ENCODE measurements at regions not wholly inside any gene's neighbourhood (a gene's known extent, or its start where the extent isn't known, plus 50 kb on each side); places are given as distances from the start of the nearest gene placed in this dataset.

DNA sequence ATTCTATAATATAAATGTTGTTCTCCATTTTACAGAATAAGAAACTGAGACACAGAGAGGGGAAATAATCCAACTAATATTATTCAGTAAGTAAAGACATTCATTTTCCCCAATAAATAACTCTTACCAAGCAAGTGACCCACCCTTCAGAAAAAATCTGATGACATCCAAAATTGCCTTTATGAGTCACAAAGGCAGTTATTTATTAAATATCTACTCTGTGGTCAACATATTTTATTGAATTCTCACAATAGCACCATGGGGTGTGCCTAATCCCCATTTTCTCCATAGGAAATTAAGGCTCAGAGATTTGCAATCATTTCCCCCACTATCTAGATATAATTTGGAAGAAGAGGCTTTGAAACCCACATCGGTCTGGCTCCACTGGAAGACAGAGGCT is 161.5 kb upstream of the ISX start:
- no peak for DNase-seq

DNA sequence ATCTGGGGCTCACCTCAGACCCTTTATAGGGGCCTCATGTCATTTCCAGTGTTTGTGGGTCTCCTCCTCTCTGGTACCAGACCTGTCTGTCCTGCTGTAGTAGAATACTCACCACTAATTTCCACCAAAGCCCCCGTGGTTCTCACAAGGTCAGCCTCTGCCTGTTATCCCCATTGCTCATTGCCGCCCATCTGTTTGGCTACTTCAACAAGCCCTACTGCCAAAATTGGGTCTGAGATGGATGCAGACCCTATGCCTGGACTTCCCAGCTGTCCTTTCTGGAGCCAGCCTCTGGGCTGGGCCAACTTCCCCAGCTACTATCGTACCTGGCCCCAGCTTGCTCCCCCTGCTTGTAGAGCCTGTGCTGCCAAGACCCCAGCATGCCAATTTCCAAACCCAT is 152.1 kb upstream of the ISX start:
- no peak for DNase-seq

DNA sequence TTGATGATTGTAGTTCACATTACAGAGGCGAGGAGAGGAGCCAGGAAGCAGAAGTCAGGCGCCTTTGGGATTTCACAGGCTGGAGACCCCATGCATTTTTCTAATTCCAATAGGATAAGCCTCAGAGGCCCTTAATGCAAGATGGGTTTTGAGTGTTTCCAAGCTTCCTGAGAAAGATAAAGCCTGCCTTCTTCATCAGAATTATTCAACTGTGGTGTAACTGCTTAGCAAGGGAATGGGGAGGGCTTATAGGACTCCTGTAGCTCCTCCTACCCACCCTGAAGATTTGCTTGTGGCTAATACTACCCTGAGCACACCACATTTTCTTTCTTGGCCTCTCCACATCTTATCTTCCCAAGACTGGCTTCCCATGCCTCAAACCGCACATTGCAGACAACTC is 151.1 kb upstream of the ISX start:
- no peak for DNase-seq

DNA sequence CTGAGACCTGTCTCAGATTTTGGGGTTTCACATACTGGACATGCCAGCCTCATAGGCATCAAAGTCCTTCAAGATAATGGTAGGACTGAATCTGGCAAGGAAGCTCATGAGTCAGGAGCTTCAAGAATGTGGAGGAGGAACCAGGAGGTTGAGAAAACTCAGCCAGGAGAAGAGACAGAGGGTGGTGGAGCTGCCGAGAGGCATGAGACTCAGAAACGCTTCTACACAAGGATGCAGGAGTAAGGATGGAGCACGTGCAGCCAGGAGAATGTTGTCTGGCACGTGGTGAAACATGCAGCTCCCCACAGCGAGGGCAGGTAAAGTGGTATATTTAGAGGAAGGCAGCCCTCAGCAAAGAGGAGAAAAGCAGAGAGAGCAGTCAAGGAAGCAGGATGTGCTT is 148.7 kb upstream of the ISX start:
- no peak for DNase-seq

DNA sequence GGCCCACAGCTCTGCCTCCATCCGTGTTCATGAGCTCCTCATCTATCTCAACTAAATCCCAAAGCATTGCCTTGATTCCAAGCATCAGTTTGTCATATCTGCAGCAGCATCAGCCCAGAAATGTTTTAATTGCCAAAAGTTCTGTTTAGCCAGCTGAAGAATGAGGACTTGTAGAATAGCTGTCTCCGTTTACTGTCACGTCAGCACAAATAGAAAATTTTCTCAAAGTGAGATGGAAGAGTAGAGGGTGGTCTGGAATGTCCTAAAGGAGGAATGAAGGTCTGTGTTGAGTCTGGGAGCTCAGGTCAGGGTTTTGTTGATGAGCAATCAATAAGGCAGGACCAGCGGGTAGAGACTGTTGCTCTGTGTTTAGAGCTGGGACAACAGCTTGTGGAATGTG is 134.9 kb upstream of the ISX start:
- no peak for DNase-seq

DNA sequence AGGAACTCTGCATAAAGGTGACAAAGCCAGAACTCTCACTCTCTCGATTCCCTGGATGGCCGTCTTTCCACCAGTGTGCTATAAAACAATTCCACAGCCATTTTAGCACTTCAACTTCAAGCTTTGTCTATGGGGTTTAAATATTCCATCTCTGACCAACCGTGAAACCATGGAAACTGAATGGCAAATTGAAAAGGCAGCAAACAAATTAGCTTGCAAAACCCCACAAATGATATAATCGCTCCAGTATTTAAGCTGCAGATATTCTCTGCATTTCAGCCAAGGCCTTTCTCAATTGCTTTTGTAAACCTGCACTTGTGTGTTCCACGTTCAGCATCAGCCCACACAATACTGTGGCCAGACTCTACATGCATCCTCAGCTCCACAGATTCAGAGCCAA is 131.7 kb upstream of the ISX start:
- DNase-seq = no peak

DNA sequence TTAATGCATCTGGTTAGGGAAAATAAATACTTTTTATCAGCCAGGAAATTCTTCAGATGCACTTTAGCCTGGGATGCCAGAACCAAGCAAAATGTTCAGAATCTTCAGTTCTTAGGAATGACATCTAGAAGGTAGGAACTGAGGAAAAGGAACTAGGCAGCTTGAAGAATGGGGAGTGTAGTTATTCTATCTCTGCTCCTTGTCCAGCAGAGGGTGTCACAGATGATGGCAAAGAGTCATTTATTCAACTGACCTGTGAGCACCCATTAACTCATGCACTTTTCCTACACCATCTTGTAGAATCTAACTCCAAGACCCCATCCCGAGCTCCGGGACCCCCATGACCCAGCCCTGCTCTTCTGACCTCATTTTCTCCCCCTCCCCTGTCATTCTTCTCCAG is 122.1 kb upstream of the ISX start:
- no peak for DNase-seq

DNA sequence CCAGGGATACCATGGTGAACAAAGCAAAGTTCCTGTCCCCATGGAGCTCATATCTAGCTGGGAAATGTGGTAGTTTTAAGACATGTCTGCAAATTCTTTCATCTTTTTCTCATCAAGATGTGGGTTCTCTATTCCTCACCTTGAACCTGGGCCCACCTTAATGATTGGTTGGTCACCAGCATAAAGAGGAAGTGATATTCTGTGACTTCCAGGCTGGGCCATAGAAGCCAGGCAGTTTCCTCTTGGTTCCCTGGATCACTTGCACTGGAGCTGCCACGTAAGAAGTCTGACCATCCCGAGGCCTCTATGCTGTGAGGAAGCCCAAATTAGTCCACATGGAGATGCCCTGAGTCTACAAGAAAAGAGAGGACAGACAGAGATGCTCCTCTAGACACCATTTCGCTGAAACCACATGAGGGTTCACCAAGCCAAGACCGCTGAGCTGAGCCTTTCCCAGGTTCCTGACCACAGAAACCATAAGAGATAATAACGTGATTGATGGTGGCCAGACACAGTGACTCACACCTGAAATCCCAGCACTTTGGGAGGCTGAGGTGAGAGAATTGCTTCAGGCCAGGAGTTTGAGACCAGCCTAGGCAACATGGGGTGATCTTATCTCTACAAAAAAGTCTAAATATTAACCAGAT is 119.5 kb upstream of the ISX start:
- no peak for DNase-seq

DNA sequence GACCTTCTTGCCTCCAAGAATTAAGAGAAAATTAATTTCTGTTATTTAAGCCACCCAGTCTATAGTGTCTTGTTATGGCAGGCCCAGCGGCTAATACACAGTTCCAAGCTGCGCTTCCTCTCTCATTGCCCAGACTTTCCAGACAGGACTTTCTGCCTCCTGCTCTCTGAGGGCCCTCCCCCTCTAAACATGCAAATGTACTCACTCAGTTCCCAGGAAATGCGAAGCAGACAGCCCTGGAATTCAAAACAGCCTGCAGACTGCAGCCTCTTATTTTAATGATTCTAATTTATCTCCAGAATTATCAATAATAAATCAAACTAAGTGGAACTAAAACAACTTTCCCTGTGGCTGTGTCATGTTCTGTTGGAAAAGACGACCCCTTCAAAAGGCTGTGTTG is 115.5 kb upstream of the ISX start:
- peak; percentile 76 for DNase-seq

DNA sequence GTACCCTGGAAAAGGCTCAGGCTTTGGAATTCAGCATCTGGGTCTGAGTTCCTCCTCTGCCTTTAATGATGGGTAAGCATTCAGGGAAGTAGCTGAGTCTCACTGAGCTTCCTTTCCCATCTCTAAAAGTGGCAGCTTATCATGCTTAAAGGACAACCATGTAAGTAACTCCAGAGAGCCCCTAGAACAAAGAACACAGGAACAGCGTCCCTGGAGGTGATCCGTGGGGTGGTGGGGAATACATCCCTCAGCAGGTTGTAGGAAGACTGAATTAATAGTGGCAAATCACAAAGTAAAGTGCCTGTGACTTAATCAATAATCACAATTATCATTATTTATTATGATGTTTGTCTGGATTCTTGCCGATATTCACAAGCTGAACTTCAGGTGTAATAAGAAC is 114.7 kb upstream of the ISX start:
- DNase-seq = no peak

DNA sequence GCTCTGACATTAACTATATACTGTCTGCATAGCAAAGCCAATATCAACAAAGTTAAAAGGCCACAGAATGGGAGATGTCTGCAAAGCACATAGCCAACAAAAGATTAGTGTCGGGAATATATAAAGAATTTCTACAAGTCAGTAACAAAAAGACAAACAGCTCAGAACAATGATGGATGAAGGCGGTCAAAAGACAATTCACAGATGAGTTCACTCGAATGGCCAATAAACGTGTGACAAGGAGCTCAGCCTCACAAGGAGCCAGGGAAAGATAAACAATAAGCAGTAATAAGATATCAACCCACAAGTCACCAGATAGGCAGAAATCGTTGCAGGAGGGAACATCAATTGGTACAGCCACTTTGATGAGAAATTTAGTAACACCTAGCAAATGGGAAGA is 106.0 kb upstream of the ISX start:
- DNase-seq = peak; percentile 11

DNA sequence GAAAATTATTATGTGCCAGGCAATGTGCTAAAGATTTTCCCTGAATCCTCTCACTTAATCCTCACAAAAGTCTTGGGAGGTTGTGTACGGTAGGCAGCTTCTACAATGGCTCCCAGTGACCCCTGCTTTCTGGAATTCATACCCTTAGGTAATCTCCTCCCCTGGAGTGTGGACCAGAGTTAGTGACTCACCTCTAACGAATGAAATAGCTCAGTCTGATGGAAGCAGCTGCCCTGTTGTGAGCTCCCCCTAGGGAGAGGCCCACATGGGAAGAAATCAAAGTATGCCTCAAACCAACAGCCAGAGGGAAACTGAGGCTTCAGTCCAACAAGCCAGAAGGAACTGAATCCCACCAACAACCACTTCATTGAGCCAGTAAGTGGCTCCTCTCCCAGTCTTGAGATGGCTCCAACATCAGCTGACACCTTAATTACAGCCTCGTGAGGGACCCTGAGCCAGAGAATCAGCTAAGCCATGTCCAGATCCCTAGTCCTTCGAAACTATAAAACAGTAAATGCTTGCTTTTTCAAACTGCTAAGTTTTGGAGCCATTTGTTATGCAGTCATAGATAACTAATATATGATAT is 98.9 kb upstream of the ISX start:
- no peak for DNase-seq

DNA sequence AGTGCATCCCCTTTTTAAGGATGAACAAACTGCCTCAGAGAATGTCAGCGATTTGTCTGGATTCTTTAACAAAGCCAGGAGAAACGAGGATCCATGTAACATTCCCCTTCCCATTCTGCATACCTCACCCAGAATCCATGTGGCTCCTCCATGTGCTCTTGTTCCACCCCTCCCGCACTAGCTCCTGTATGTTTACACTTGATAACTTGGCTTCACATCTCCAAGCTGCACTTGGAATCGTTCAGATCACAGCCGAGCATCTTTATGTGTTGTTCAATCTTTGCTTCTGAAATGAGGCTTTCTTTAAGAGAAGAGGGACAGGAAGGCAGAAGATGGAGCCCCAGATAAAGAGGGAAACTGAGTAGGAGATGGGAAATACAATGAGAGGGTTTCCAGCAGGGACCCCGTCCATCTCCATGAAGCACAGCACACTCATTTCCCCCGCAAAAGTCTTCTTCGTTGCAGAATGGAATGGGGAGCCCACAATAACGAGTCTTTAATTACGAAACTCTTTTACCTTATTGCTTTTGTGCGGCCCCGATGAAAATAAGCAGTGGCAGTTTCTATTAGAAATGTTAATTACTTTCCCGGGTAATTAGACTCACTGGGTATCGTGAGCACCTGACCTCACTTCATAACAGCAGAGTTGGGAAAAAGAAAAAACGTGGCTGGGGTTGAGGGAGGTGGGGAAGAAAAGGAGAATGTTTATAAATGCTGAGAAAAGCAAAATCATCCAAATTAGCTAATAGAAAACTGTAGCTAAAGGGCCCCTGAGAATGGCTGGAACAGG is 96.8 kb upstream of the ISX start:
- no peak for DNase-seq

DNA sequence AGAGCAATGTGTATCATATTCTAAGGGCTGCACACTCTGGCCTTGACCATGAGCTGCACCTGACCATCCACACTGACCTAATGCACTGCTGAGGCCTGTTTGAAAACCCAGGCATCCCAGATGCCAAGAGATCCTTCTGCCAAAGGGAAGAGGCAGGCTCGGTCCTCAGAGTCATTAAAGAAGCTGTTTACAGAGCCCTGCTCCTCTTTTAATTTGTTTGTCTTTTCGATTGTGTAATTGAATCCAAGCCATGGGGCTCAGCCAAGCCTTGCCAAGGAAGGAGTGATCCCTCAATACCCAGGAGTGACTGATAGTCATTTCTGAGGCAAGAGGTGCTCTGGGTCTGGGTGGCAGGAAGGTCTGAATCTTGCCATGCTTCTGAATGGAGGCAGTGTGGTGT is 94.5 kb upstream of the ISX start:
- DNase-seq = no peak

DNA sequence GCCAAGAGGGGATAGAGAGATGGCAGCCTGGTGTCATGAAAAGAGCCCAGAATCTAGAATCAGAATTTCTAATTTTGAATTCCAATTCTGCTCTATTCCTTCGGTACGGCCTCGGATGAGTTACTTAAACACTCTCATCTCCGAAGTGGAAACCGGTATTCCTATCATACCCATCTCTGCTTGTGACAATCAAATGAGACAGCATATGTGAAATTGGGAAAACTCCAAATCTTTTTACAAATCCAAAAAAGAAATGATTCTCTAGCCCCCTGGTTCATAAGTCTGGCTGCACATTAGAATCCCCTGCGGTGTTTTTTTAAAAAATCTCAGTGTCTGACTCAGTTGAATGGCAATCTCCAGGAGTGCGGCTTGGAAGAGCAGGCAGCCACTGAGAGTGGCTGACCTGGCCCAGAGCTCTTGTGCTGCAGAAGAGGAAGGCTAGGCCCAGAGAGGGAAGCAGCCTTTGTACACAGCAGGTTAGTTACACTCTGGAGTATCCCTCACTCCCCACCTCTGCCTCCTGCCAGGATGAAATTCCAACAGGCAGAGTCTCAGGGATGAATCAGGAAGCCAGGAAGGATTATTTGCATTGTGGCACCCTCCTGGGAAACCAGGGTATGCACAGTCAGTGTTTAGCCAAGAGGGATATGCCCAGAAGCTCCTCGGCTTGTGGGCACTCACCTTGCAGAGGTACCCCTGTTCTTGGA is 93.6 kb upstream of the ISX start:
- no peak for DNase-seq

DNA sequence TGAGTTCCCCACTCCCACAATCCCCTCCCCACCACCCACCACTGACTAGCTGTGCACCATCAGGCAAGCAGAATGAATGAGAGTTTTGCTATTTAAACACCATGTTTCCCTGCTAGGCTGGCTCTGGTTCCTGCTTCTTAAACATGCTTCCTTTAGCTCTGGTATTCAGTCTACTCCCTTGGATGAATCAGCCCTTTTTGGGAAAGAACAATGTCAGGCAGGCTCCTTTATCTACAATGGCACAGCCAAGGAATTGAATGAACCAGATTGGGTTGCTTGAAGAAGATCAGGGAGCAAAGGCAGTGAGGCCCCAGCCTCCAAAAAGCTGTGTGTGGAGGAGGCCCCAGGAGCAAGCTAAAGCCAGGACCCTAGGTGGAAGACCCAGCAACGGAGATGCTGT is 92.9 kb upstream of the ISX start:
- no peak for DNase-seq

DNA sequence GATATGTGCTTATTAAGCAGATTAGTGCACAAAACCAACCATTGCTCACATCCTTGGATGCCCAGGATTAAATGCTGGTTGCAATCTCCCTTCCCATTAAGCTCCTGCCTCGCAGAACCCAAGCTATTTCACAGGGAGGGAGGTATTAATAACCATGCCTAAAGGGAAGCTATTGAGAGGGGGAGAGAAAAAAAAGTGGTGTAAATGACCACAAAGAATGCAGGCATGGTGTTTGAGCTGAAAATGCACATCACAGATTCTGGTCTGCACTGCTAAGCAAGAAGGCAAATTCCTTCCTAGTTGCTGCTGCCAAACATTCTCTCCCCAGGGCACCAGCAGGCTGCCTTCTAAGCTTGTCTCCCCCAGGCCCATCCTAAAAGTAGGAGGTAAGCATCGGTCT is 92.0 kb upstream of the ISX start:
- DNase-seq = peak; percentile 29

DNA sequence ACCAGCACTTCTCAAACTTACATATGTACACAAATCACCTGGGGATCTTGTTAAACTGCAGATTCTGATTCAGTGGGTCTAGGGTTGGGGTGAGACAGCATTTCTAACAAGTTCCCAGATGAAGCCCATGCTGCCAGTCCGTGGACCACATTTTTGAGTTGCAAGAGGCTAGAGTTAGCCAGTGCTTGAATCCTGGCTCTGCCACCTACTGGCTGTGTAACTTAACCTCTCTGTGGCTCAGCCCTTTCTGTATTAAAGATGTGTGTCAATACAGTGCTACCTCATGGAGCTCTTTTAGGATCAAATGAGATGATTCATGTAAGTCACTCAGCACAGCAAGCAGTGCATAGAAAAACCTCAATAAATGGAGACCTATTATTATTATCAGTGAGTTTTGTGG is 90.2 kb upstream of the ISX start:
- no peak for DNase-seq

DNA sequence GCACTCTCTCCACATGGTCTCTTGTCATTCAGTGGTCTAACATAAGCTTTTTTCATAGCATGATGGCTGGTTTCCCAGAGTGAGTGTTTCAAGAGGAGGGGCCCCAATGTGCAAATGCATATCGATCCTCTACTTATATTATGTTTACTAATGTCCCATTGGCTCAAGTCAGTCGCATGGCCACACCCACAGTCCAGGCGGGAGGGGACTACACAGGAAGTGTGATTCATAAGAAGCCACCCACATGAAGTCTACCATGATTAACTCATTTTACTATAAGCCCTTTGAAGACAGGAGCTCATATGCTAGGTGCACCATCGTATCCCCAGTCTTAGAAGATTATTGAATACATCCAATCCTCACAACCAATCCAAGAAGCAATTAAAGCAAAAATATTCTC is 89.5 kb upstream of the ISX start:
- no peak for DNase-seq

DNA sequence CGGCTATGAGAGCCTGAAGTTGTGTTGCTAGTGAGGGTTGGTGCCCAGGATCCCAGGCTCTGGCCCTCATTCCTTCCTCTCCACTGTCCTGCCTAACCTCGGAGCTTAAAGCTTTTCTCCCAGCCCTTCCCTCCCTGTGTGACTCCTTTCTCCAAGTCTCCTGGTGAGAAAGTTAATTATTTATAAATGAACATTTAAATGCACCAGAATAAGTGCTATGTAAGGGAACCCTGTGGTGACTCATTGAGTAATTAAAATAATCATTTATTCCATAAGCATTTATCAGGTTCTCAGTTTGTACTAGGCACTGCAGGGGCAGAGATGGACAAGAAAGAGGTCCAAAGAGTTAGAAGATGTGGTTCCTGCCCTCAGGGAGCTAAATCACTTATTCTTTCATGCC is 89.1 kb upstream of the ISX start:
- no peak for DNase-seq

DNA sequence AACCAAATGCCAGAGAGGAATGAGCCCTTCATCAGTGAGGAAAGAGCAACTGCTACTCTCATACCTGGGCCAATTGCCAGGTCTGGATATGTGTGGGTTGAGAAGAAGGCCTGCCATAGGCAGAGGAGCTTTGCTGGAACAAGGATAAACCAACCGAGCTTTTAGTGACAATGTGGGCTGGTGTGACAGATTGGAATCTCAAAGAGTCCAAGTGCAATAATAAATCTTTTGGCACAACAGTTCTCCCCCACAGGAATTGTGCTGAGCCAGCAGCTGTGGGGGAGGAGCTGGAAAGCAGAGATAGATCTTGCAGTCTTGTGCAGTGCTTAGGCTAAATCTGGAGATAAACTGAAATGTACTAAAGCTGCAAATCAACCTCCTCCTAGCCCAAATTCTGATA is 79.4 kb upstream of the ISX start:
- no peak for DNase-seq

DNA sequence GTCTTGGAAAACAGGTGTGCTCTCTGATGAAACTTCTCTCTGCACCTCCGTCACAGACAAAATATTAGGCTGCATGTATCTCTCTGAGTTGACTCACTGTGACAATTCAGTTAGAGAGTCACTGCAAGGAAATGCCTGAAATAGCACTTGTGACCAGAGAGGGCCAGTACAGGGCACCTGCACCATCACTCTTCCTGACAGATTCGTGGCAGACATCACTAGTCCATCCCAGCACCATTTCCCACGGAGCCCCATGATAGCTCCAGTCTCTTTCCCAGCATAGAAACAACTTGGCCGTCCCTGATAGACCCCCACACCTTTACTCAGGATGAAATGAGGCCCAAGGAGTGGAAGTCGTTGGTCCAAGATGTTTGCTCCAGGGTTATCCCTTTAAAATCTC is 73.3 kb upstream of the ISX start:
- no peak for DNase-seq

DNA sequence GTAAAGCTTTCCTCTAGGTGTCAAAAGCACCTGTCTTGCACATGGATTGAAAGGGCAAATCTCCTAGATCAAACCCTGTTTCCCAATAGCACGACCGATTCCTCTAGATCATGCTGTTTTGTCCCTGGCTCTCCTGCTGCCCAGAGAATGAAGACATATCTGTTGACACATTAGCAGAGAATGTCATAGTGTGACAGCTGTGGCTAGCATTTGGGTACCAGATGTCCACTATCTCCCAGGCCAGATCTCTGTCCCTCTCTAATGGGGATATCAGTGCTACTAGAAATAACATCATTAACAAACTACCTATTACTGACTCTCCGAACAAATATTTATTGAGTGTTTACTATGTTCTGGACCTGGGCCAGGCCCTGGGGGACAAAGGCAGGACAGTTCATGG is 72.4 kb upstream of the ISX start:
- DNase-seq = no peak
